ENCODE measurements at regions not wholly inside any gene's neighbourhood (a gene's known extent, or its start where the extent isn't known, plus 50 kb on each side); places are given as distances from the start of the nearest gene placed in this dataset.

DNA sequence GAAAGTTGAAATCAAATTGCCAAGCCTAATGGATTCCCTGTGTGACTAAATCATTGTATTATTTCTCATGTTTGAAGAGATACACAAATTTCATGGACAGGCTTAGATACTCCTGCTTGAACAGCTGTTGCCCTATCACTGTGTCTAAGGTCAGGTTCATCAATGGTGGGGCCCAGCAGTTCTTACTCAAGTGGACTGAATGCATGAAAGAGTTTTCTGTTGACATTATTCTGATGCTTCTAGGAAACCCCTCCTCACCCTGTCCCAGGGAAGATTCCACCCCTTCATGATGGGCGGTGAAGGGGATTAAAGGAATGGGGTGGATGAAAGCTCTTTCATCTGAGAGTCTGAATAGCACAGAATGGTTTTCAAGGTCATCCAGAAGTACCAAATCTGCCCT lies 148.8 kb downstream of the INO80D start (continued):
- TF ChIP-seq, protein P1, sequence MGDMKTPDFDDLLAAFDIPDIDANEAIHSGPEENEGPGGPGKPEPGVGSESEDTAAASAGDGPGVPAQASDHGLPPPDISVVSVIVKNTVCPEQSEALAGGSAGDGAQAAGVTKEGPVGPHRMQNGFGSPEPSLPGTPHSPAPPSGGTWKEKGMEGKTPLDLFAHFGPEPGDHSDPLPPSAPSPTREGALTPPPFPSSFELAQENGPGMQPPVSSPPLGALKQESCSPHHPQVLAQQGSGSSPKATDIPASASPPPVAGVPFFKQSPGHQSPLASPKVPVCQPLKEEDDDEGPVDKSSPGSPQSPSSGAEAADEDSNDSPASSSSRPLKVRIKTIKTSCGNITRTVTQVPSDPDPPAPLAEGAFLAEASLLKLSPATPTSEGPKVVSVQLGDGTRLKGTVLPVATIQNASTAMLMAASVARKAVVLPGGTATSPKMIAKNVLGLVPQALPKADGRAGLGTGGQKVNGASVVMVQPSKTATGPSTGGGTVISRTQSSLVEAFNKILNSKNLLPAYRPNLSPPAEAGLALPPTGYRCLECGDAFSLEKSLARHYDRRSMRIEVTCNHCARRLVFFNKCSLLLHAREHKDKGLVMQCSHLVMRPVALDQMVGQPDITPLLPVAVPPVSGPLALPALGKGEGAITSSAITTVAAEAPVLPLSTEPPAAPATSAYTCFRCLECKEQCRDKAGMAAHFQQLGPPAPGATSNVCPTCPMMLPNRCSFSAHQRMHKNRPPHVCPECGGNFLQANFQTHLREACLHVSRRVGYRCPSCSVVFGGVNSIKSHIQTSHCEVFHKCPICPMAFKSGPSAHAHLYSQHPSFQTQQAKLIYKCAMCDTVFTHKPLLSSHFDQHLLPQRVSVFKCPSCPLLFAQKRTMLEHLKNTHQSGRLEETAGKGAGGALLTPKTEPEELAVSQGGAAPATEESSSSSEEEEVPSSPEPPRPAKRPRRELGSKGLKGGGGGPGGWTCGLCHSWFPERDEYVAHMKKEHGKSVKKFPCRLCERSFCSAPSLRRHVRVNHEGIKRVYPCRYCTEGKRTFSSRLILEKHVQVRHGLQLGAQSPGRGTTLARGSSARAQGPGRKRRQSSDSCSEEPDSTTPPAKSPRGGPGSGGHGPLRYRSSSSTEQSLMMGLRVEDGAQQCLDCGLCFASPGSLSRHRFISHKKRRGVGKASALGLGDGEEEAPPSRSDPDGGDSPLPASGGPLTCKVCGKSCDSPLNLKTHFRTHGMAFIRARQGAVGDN (CRISPR knock-in tag; IDR thresholded peaks at IDR 0.05): no peak
- no peak for TF ChIP-seq ZNF441 (CRISPR knock-in tag; IDR thresholded peaks at IDR 0.05; ENCODE audit: borderline replicate concordance)
- TF ChIP-seq CREM (IDR thresholded peaks at IDR 0.05): 0 out of 2 replicates have a peak, but pooled peaks have one; percentile 22
- TF ChIP-seq CREM (CRISPR knock-in tag; IDR thresholded peaks at IDR 0.05): no peak
- no peak for TF ChIP-seq BORCS8-MEF2B (CRISPR knock-in tag; IDR thresholded peaks at IDR 0.05)
- no peak for TF ChIP-seq ZNF605 (CRISPR knock-in tag; IDR thresholded peaks at IDR 0.05)
- no peak for TF ChIP-seq HES4 (CRISPR knock-in tag; IDR thresholded peaks at IDR 0.05; ENCODE audit: borderline replicate concordance)
- no peak for TF ChIP-seq SCMH1 (CRISPR knock-in tag; IDR thresholded peaks at IDR 0.05; ENCODE audit: borderline replicate concordance)
- peak; percentile 44; the same call in 1 of the 2 replicates for TF ChIP-seq HMG20A (CRISPR knock-in tag; IDR thresholded peaks at IDR 0.05; ENCODE audit: borderline replicate concordance)
- no peak for TF ChIP-seq SIN3A (IDR thresholded peaks at IDR 0.05; ENCODE audit: borderline replicate concordance, low read depth, low read length)
- no peak for TF ChIP-seq RFXANK (CRISPR knock-in tag; IDR thresholded peaks at IDR 0.05)
- no peak for TF ChIP-seq CBFB (CRISPR knock-in tag; IDR thresholded peaks at IDR 0.05)
- no peak for TF ChIP-seq MLLT10 (CRISPR knock-in tag; IDR thresholded peaks at IDR 0.05)
- no peak for TF ChIP-seq HNRNPUL1 (IDR thresholded peaks at IDR 0.05; ENCODE audit: low read depth, low read length)
- peak; percentile 9; the same call in 1 of the 2 replicates for TF ChIP-seq GATAD2A (CRISPR knock-in tag; IDR thresholded peaks at IDR 0.05)
- peak; percentile 10; the same call in 1 of the 2 replicates for TF ChIP-seq FOSL2 (CRISPR knock-in tag; IDR thresholded peaks at IDR 0.05)
- TF ChIP-seq ZNF768 (CRISPR knock-in tag; IDR thresholded peaks at IDR 0.05): no peak
- TF ChIP-seq HNRNPL (IDR thresholded peaks at IDR 0.05; ENCODE audit: low read depth, low read length): no peak
- no peak for TF ChIP-seq ZNF724P (CRISPR knock-in tag; IDR thresholded peaks at IDR 0.05; ENCODE audit: borderline replicate concordance)
- TF ChIP-seq, protein P2, sequence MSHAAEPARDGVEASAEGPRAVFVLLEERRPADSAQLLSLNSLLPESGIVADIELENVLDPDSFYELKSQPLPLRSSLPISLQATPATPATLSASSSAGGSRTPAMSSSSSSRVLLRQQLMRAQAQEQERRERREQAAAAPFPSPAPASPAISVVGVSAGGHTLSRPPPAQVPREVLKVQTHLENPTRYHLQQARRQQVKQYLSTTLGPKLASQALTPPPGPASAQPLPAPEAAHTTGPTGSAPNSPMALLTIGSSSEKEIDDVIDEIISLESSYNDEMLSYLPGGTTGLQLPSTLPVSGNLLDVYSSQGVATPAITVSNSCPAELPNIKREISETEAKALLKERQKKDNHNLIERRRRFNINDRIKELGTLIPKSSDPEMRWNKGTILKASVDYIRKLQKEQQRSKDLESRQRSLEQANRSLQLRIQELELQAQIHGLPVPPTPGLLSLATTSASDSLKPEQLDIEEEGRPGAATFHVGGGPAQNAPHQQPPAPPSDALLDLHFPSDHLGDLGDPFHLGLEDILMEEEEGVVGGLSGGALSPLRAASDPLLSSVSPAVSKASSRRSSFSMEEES (CRISPR knock-in tag; IDR thresholded peaks at IDR 0.05): no peak
- TF ChIP-seq ZNF317 (CRISPR knock-in tag; IDR thresholded peaks at IDR 0.05): no peak
- TF ChIP-seq, protein P3, sequence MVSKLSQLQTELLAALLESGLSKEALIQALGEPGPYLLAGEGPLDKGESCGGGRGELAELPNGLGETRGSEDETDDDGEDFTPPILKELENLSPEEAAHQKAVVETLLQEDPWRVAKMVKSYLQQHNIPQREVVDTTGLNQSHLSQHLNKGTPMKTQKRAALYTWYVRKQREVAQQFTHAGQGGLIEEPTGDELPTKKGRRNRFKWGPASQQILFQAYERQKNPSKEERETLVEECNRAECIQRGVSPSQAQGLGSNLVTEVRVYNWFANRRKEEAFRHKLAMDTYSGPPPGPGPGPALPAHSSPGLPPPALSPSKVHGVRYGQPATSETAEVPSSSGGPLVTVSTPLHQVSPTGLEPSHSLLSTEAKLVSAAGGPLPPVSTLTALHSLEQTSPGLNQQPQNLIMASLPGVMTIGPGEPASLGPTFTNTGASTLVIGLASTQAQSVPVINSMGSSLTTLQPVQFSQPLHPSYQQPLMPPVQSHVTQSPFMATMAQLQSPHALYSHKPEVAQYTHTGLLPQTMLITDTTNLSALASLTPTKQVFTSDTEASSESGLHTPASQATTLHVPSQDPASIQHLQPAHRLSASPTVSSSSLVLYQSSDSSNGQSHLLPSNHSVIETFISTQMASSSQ (IDR thresholded peaks at IDR 0.05; ENCODE audit: low read depth): no peak
- TF ChIP-seq, protein P3 (CRISPR knock-in tag; IDR thresholded peaks at IDR 0.05; ENCODE audit: borderline replicate concordance): peak; percentile 22; the same call in 1 of the 2 replicates
- TF ChIP-seq HNF4G (IDR thresholded peaks at IDR 0.05; ENCODE audit: borderline replicate concordance, low read depth, low read length): 0 out of 2 replicates have a peak, but pooled peaks have one; percentile 32
- no peak for TF ChIP-seq HNF4G (CRISPR knock-in tag; IDR thresholded peaks at IDR 0.05; ENCODE audit: borderline replicate concordance, low read depth)

Data from HepG2 (cell line).